ENCODE measurements at regions not wholly inside any gene's neighbourhood (a gene's known extent, or its start where the extent isn't known, plus 50 kb on each side); places are given as distances from the start of the nearest gene placed in this dataset.

DNA sequence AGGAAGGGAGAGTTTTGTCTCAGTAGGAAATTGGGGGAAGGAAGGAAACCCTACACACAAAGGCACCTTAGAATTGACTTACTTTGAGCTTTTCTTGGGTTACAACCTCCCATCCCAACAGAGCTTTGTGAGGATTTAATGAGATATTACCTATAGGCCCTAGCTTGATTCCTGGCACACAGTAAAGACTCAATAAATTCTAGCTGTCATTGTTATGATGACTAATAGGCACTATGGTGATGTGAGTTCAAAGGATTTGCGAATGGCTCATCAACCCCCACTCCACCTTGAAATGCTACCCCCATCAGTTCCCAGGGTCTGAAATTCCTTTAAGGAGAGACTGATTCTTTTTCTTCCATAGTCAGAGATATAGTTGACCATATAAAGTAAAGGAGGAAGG, 67.9 kb upstream of the SMNDC1 start:
- H3K27me3 ChIP-seq (ENCODE audit: control insufficient read depth, insufficient read depth, low read length), result no peaks in the 10 kb centered on the region
- intact Hi-C loops (cut with micrococcal nuclease), result no loop called here
- ATAC-seq (no peak), DNase-seq (no peak)
- H3K4me1 Mint-ChIP-seq, result peaks cover 15 to 17% of the 10 kb centered on the region in 2 donors
- H3K4me3 Mint-ChIP-seq, result no peak overlapping the region
- H3K27ac ChIP-seq (ENCODE audit: low read length), result no peak overlapping the region
- no peaks in the 10 kb centered on the region for H3K36me3 Mint-ChIP-seq
- H3K27me3 Mint-ChIP-seq (ENCODE audit: low read depth in 2 of 2), result peaks cover 10 to 17% of the 10 kb centered on the region in 2 donors
- no peaks in the 10 kb centered on the region for H3K9me3 ChIP-seq (ENCODE audit: control insufficient read depth, insufficient read depth, low read length)
- no peaks in the 10 kb centered on the region for H3K36me3 ChIP-seq (ENCODE audit: control insufficient read depth, insufficient read depth, low read length)
- no peak overlapping the region for H3K4me3 ChIP-seq (ENCODE audit: low read length)
- no peaks in the 10 kb centered on the region for H3K4me1 ChIP-seq (ENCODE audit: control insufficient read depth, insufficient read depth, low read length)
- WGBS (ENCODE audit: insufficient coverage), result no CpG with 5 or more reads among the region's 1 CpG
- no peaks in the 10 kb centered on the region for H3K9me3 Mint-ChIP-seq
- no peak overlapping the region for H3K27ac Mint-ChIP-seq
- TF ChIP-seq, protein P1, sequence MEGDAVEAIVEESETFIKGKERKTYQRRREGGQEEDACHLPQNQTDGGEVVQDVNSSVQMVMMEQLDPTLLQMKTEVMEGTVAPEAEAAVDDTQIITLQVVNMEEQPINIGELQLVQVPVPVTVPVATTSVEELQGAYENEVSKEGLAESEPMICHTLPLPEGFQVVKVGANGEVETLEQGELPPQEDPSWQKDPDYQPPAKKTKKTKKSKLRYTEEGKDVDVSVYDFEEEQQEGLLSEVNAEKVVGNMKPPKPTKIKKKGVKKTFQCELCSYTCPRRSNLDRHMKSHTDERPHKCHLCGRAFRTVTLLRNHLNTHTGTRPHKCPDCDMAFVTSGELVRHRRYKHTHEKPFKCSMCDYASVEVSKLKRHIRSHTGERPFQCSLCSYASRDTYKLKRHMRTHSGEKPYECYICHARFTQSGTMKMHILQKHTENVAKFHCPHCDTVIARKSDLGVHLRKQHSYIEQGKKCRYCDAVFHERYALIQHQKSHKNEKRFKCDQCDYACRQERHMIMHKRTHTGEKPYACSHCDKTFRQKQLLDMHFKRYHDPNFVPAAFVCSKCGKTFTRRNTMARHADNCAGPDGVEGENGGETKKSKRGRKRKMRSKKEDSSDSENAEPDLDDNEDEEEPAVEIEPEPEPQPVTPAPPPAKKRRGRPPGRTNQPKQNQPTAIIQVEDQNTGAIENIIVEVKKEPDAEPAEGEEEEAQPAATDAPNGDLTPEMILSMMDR (IDR thresholded peaks at IDR 0.05), result no peak

DNA sequence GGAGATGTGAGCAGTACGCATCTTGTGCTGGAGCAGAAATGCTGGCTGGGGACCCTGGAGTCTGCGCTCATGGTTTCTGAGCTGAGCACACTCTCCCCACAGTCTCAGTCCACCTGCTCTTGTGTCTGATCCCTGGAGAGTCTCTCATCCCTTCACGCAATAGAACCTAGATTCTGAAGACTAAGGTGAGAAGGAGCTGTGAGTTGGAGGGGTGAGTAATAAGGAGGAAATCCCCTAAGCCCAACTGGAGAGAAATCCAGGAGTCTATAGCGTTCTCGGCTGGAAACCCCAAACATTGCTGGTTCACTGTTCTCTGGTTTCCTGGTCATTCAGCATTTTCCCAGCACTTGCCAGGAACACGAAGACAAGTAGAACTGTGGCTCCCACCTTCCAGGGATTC, 68.3 kb upstream of the SMNDC1 start:
- H3K36me3 ChIP-seq (ENCODE audit: control insufficient read depth, insufficient read depth, low read length), result no peaks in the 10 kb centered on the region

DNA sequence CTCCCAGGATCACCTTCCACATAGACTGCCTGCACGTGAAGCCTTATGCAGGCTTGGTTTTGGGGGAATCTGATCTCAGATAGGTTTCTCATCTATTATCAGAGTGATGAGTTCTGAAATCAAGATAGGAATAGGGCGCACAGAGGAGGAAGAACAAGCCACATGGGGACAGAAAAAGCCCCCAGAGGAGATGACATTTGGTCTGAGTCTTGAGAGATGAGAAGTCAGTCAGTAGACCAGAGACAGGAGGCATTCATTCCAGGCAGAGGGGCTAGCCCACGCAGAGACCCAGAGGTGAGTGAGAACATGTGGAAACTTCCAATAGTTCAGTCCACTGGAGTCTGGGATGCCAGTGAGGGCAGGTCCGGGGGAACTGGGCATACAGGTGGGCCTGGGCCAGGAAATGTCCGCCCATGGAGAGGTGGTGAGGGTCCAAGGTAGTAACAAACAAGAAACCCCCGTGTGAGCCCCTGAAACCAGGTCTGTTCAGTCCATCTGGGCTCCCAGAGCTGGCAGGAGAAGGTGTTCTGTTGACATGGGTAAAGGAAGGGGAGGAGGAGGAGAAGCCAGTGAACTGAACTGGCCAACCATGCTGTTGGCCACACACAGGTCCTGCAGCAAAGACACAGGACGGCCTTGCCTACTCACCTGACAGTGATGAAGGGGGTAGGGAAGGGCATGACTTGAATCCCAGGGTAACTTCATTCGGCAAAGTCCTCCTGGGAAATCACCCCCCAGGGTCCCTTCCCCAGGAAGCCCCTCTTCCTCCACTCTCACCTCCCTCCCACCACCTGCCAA, 69.3 kb upstream of the SMNDC1 start:
- H3K4me1 Mint-ChIP-seq, result peaks cover 13 to 20% of the 10 kb centered on the region in 2 donors
- H3K36me3 ChIP-seq (ENCODE audit: control insufficient read depth, insufficient read depth, low read length), result no peaks in the 10 kb centered on the region
- no peaks in the 10 kb centered on the region for H3K36me3 Mint-ChIP-seq
- no peaks in the 10 kb centered on the region for H3K4me1 ChIP-seq (ENCODE audit: control insufficient read depth, insufficient read depth, low read length)
- H3K4me3 ChIP-seq (ENCODE audit: low read length), result no peak overlapping the region
- intact Hi-C loops (cut with micrococcal nuclease), result no loop called here
- H3K27ac Mint-ChIP-seq, result peak overlapping the region in 1 of 2 donors; percentile 14
- no peak overlapping the region for H3K27ac ChIP-seq (ENCODE audit: low read length)
- no peak overlapping the region for H3K4me3 Mint-ChIP-seq
- TF ChIP-seq, protein P1 (IDR thresholded peaks at IDR 0.05), result no peak
- ATAC-seq (no peak), DNase-seq (no peak)
- H3K9me3 Mint-ChIP-seq, result no peaks in the 10 kb centered on the region
- no peaks in the 10 kb centered on the region for H3K27me3 ChIP-seq (ENCODE audit: control insufficient read depth, insufficient read depth, low read length)
- no peaks in the 10 kb centered on the region for H3K9me3 ChIP-seq (ENCODE audit: control insufficient read depth, insufficient read depth, low read length)
- peaks cover 11 to 14% of the 10 kb centered on the region in 2 donors for H3K27me3 Mint-ChIP-seq (ENCODE audit: low read depth in 2 of 2)
- WGBS (ENCODE audit: insufficient coverage), result 87% methylated on average over 8 of the region's 8 CpGs

More for the DNA sequence above, 68.3 kb upstream of the SMNDC1 start:
- no peak overlapping the region for H3K4me3 Mint-ChIP-seq
- H3K4me1 Mint-ChIP-seq, result peaks cover 15 to 19% of the 10 kb centered on the region in 2 donors
- no peak overlapping the region for H3K27ac ChIP-seq (ENCODE audit: low read length)
- no peaks in the 10 kb centered on the region for H3K9me3 ChIP-seq (ENCODE audit: control insufficient read depth, insufficient read depth, low read length)
- TF ChIP-seq, protein P1 (IDR thresholded peaks at IDR 0.05), result no peak
- intact Hi-C loops (cut with micrococcal nuclease), result no loop called here
- H3K4me1 ChIP-seq (ENCODE audit: control insufficient read depth, insufficient read depth, low read length), result no peaks in the 10 kb centered on the region
- DNase-seq (no peak), ATAC-seq (no peak)
- no peaks in the 10 kb centered on the region for H3K36me3 Mint-ChIP-seq
- no peaks in the 10 kb centered on the region for H3K9me3 Mint-ChIP-seq
- no peak overlapping the region for H3K27ac Mint-ChIP-seq
- H3K4me3 ChIP-seq (ENCODE audit: low read length), result no peak overlapping the region
- 94% methylated on average over 4 of the region's 6 CpGs for WGBS (ENCODE audit: insufficient coverage)
- no peaks in the 10 kb centered on the region for H3K27me3 ChIP-seq (ENCODE audit: control insufficient read depth, insufficient read depth, low read length)
- peaks cover 11 to 17% of the 10 kb centered on the region in 2 donors for H3K27me3 Mint-ChIP-seq (ENCODE audit: low read depth in 2 of 2)

DNA sequence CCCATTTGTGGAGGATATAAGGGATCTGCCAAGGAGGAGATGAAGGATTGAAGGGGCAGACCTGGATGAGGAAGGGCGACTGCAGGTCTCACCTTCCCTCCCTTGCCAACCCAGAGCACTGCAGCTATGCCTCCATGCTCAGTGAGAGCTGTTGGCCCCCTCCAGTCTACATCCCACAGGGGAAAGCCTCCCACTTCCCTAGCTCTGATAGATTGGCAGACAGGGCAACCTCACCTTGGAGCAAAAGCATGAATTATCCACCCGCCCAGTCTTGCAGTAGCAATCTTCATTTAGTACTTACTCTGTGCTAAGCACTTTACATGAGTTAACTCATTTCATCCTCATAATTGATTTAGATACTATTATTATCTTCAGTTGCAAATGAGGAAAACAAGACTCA, 70.4 kb upstream of the SMNDC1 start:
- Mint-ChIP-seq H3K36me3 (no peaks in the 10 kb centered on the region), H3K4me3 (no peak overlapping the region), H3K9me3 (no peaks in the 10 kb centered on the region), H3K27ac (no peak overlapping the region), H3K4me1 (peaks cover 13 to 20% of the 10 kb centered on the region in 2 donors), H3K27me3 (ENCODE audit: low read depth in 2 of 2) (peaks cover 11 to 14% of the 10 kb centered on the region in 2 donors)
- no peaks in the 10 kb centered on the region for H3K27me3 ChIP-seq (ENCODE audit: control insufficient read depth, insufficient read depth, low read length)
- H3K4me3 ChIP-seq (ENCODE audit: low read length), result no peak overlapping the region
- intact Hi-C loops (cut with micrococcal nuclease), result no loop called here
- no peak overlapping the region for H3K27ac ChIP-seq (ENCODE audit: low read length)
- TF ChIP-seq, protein P1 (IDR thresholded peaks at IDR 0.05), result no peak
- 96% methylated on average over 2 of the region's 2 CpGs for whole genome bisulfite sequencing (ENCODE audit: insufficient coverage)
- H3K36me3 ChIP-seq (ENCODE audit: control insufficient read depth, insufficient read depth, low read length), result no peaks in the 10 kb centered on the region
- ATAC-seq (no peak), DNase-seq (no peak)
- no peaks in the 10 kb centered on the region for H3K9me3 ChIP-seq (ENCODE audit: control insufficient read depth, insufficient read depth, low read length)
- no peaks in the 10 kb centered on the region for H3K4me1 ChIP-seq (ENCODE audit: control insufficient read depth, insufficient read depth, low read length)
